HFFc6 (cell line): ENCODE measurements at regions not wholly inside any gene's neighbourhood (a gene's known extent, or its start where the extent isn't known, plus 50 kb on each side); places are given as distances from the start of the nearest gene placed in this dataset.
"Not testable (repeated sequence)": the region's sequence is repeated elsewhere in the genome, so short reads cannot be mapped to it uniquely, and the experiment has no call there.

Experiments used
- DNase-seq: peaks from one replicate; pipeline ENCODE4 v3.0.0-alpha.2; 2018
- H3K27ac Mint-ChIP-seq: 2 replicates; pipeline ENCODE4 v1.8.0; 2020; ENCODE audit warnings: mild to moderate bottlenecking, mixed read lengths
- H3K27me3 Mint-ChIP-seq: 2 replicates; pipeline ENCODE4 v1.8.0; 2021; ENCODE audit warnings: mild to moderate bottlenecking, moderate library complexity, mixed read lengths; ENCODE audit not compliant: insufficient read depth
- H3K36me3 Mint-ChIP-seq: 2 replicates; pipeline ENCODE4 v1.8.0; 2021; ENCODE audit warnings: low read depth, mixed read lengths
- H3K4me1 Mint-ChIP-seq: 2 replicates; pipeline ENCODE4 v1.8.0; 2020; ENCODE audit warnings: low read depth, mixed read lengths
- H3K4me3 Mint-ChIP-seq: 2 replicates; pipeline ENCODE4 v1.8.0; 2020; ENCODE audit warnings: mild to moderate bottlenecking, moderate library complexity, mixed read lengths
- H3K9me3 Mint-ChIP-seq: 2 replicates; pipeline ENCODE4 v1.8.0; 2020; ENCODE audit warnings: mild to moderate bottlenecking, mixed read lengths
- CTCF ChIP-seq: fragments of 200-600 bp; sonication (generic); IDR thresholded peaks from 2 replicates; pipeline ENCODE4 v1.5.0; 2021; ENCODE audit warnings: antibody characterized with exemption, mild to moderate bottlenecking

GRCh38 chr3:70476174-70476573 is 163.7 kb upstream of the MDFIC2 start:
- DNase-seq = no peak
- no peak for TF ChIP-seq CTCF
- H3K4me3 Mint-ChIP-seq = no peak overlapping the region
- H3K4me1 Mint-ChIP-seq = peaks cover 6% of the 10 kb centered on the region; the same call in 1 of the 2 replicates
- H3K27ac Mint-ChIP-seq = no peak overlapping the region
- peaks cover 5% of the 10 kb centered on the region; the same call in 1 of the 2 replicates for H3K9me3 Mint-ChIP-seq
- H3K36me3 Mint-ChIP-seq = no peaks in the 10 kb centered on the region; the same call in 1 of the 2 replicates
- H3K27me3 Mint-ChIP-seq = no peaks in the 10 kb centered on the region; the same call in 1 of the 2 replicates

GRCh38 chr3:70471464-70472342 is 159.3 kb upstream of the MDFIC2 start:
- Mint-ChIP-seq H3K27ac (no peak overlapping the region), H3K9me3 (no peaks in the 10 kb centered on the region), H3K4me3 (no peak overlapping the region; the same call in 1 of the 2 replicates), H3K36me3 (no peaks in the 10 kb centered on the region), H3K4me1 (peaks cover 6% of the 10 kb centered on the region; the same call in 1 of the 2 replicates), H3K27me3 (no peaks in the 10 kb centered on the region)
- DNase-seq = peak; percentile 18
- no peak for TF ChIP-seq CTCF

- Mint-ChIP-seq H3K4me1 (no peaks in the 10 kb centered on the region; the same call in 1 of the 2 replicates), H3K27ac (no peak overlapping the region), H3K9me3 (peaks cover 3% of the 10 kb centered on the region; the same call in 1 of the 2 replicates), H3K27me3 (no peaks in the 10 kb centered on the region), H3K4me3 (no peak overlapping the region), H3K36me3 (no peaks in the 10 kb centered on the region)
- no peak for DNase-seq
- no peak for TF ChIP-seq CTCF
Observed at GRCh38 chr3:70466096-70466495, 153.7 kb upstream of the MDFIC2 start.

GRCh38 chr3:70464876-70465275 is 152.4 kb upstream of the MDFIC2 start:
- no peak for DNase-seq
- Mint-ChIP-seq H3K27me3 (no peaks in the 10 kb centered on the region), H3K4me1 (no peaks in the 10 kb centered on the region), H3K36me3 (no peaks in the 10 kb centered on the region), H3K9me3 (peaks cover 7% of the 10 kb centered on the region; the same call in 1 of the 2 replicates), H3K27ac (no peak overlapping the region), H3K4me3 (no peak overlapping the region)
- TF ChIP-seq CTCF = no peak

- Mint-ChIP-seq H3K27me3 (no peaks in the 10 kb centered on the region), H3K4me3 (no peak overlapping the region), H3K9me3 (peaks cover 7% of the 10 kb centered on the region; the same call in 1 of the 2 replicates), H3K27ac (no peak overlapping the region), H3K36me3 (no peaks in the 10 kb centered on the region), H3K4me1 (no peaks in the 10 kb centered on the region)
- TF ChIP-seq CTCF = no peak
- no peak for DNase-seq
Observed at GRCh38 chr3:70464465-70464864, 152.0 kb upstream of the MDFIC2 start.

- H3K4me1 Mint-ChIP-seq, H3K36me3 Mint-ChIP-seq, H3K27me3 Mint-ChIP-seq, H3K4me3 Mint-ChIP-seq, DNase-seq, H3K27ac Mint-ChIP-seq: not testable (repeated sequence)
- H3K9me3 Mint-ChIP-seq = peaks cover 31% of the 10 kb centered on the region
Observed at GRCh38 chr3:70450220-70450619, 137.8 kb upstream of the MDFIC2 start.

- not testable (repeated sequence) for H3K4me3 Mint-ChIP-seq, DNase-seq, H3K36me3 Mint-ChIP-seq, H3K27me3 Mint-ChIP-seq, H3K4me1 Mint-ChIP-seq, H3K27ac Mint-ChIP-seq
- peaks cover 35% of the 10 kb centered on the region for H3K9me3 Mint-ChIP-seq
Observed at GRCh38 chr3:70435422-70435821, 123.0 kb upstream of the MDFIC2 start.
